Nephron progenitor cell (in vitro differentiated cells): ENCODE measurements at regions not wholly inside any gene's neighbourhood (a gene's known extent, or its start where the extent isn't known, plus 50 kb on each side); places are given as distances from the start of the nearest gene placed in this dataset.

Experiments used
- DNase-seq: peaks from one replicate; pipeline ENCODE4 v3.0.0; 2021
- H3K27ac Mint-ChIP-seq: 2 replicates; pipeline ENCODE4 v1.8.0; 2021; ENCODE audit warnings: mild to moderate bottlenecking, moderate library complexity, mixed read lengths
- H3K27me3 Mint-ChIP-seq: 2 replicates; pipeline ENCODE4 v1.8.0; 2021; ENCODE audit warnings: mild to moderate bottlenecking, low read depth, mixed read lengths; ENCODE audit not compliant: poor library complexity
- H3K36me3 Mint-ChIP-seq: 2 replicates; pipeline ENCODE4 v1.8.0; 2021; ENCODE audit warnings: low read depth, mixed read lengths
- H3K4me1 Mint-ChIP-seq: 2 replicates; pipeline ENCODE4 v1.8.0; 2021; ENCODE audit warnings: mixed read lengths
- H3K4me3 Mint-ChIP-seq: 2 replicates; pipeline ENCODE4 v1.8.0; 2021; ENCODE audit warnings: mild to moderate bottlenecking, moderate library complexity, mixed read lengths
- H3K9me3 Mint-ChIP-seq: 2 replicates; pipeline ENCODE4 v1.8.0; 2021; ENCODE audit warnings: mild to moderate bottlenecking, moderate library complexity, mixed read lengths
- CTCF ChIP-seq: fragments of 200-600 bp; sonication (generic); IDR thresholded peaks from 2 replicates; pipeline ENCODE4 v1.5.0; 2021; ENCODE audit warnings: antibody characterized with exemption

- no peak overlapping the region for H3K4me3 Mint-ChIP-seq
- H3K4me1 Mint-ChIP-seq = peaks cover 32% of the 10 kb centered on the region
- no peak overlapping the region for H3K27ac Mint-ChIP-seq
- DNase-seq = no peak
- no peaks in the 10 kb centered on the region for H3K9me3 Mint-ChIP-seq
- no peak for TF ChIP-seq CTCF
- H3K27me3 Mint-ChIP-seq = peaks cover 8% of the 10 kb centered on the region
- no peaks in the 10 kb centered on the region for H3K36me3 Mint-ChIP-seq
Measured at GRCh38 chr6:84408028-84408427, 180.6 kb upstream of the CEP162 start.

GRCh38 chr6:84403545-84403944, 176.1 kb upstream of the CEP162 start:
- TF ChIP-seq CTCF = no peak
- Mint-ChIP-seq H3K27ac (no peak overlapping the region), H3K4me1 (peaks cover 8% of the 10 kb centered on the region), H3K36me3 (no peaks in the 10 kb centered on the region), H3K4me3 (no peak overlapping the region), H3K27me3 (peaks cover 4% of the 10 kb centered on the region), H3K9me3 (no peaks in the 10 kb centered on the region)
- no peak for DNase-seq

GRCh38 chr6:84399003-84399402, 171.6 kb upstream of the CEP162 start:
- H3K36me3 Mint-ChIP-seq = no peaks in the 10 kb centered on the region
- H3K27me3 Mint-ChIP-seq = peaks cover 7% of the 10 kb centered on the region
- TF ChIP-seq CTCF = no peak
- H3K4me1 Mint-ChIP-seq = peaks cover 4% of the 10 kb centered on the region
- H3K4me3 Mint-ChIP-seq = no peak overlapping the region
- H3K9me3 Mint-ChIP-seq = no peaks in the 10 kb centered on the region
- H3K27ac Mint-ChIP-seq = no peak overlapping the region
- DNase-seq = no peak

GRCh38 chr6:84392261-84392660, 164.8 kb upstream of the CEP162 start:
- H3K27me3 Mint-ChIP-seq = peaks cover 6% of the 10 kb centered on the region
- H3K36me3 Mint-ChIP-seq = no peaks in the 10 kb centered on the region
- H3K9me3 Mint-ChIP-seq = peaks cover 11% of the 10 kb centered on the region
- H3K4me3 Mint-ChIP-seq = no peak overlapping the region
- peaks cover 16% of the 10 kb centered on the region for H3K4me1 Mint-ChIP-seq
- no peak for DNase-seq
- no peak for TF ChIP-seq CTCF
- H3K27ac Mint-ChIP-seq = no peak overlapping the region

GRCh38 chr6:84390851-84391250, 163.4 kb upstream of the CEP162 start:
- no peak for DNase-seq
- peaks cover 16% of the 10 kb centered on the region for H3K4me1 Mint-ChIP-seq
- H3K9me3 Mint-ChIP-seq = peaks cover 24% of the 10 kb centered on the region
- no peak overlapping the region for H3K4me3 Mint-ChIP-seq
- peaks cover 8% of the 10 kb centered on the region for H3K27me3 Mint-ChIP-seq
- H3K27ac Mint-ChIP-seq = no peak overlapping the region
- TF ChIP-seq CTCF = no peak
- H3K36me3 Mint-ChIP-seq = no peaks in the 10 kb centered on the region

- H3K4me3 Mint-ChIP-seq = no peak overlapping the region
- no peak overlapping the region for H3K27ac Mint-ChIP-seq
- peaks cover 8% of the 10 kb centered on the region for H3K27me3 Mint-ChIP-seq
- no peaks in the 10 kb centered on the region for H3K36me3 Mint-ChIP-seq
- no peak for DNase-seq
- H3K9me3 Mint-ChIP-seq = peaks cover 29% of the 10 kb centered on the region
- H3K4me1 Mint-ChIP-seq = peaks cover 16% of the 10 kb centered on the region
- TF ChIP-seq CTCF = no peak
Measured at GRCh38 chr6:84390334-84390733, 162.9 kb upstream of the CEP162 start.
